ENCODE measurements at regions not wholly inside any gene's neighbourhood (a gene's known extent, or its start where the extent isn't known, plus 50 kb on each side); places are given as distances from the start of the nearest gene placed in this dataset.
"Not testable (repeated sequence)": the region's sequence is repeated elsewhere in the genome, so short reads cannot be mapped to it uniquely, and the experiment has no call there.

DNA sequence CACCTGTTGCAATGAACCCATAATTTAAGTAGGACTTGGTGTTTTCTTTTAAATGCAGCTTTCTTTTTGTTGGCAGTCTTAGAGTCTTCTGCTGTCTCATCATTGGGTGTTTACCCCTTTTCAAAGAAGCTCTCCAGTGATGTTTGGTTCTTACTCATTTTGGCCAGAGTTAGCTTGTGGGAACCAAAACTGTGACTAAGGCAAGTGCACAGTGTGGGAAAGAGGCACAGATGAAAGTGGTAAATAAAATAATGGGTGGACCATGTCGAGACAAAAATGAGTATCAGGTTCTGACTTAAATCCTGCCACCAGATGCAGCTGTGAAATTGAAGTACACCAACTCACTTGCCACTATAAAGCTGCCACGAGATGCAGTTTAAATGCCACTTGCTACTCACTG, 615.4 kb upstream of the MIS18BP1 start:
- intact Hi-C loops (cut with micrococcal nuclease): no loop called here

DNA sequence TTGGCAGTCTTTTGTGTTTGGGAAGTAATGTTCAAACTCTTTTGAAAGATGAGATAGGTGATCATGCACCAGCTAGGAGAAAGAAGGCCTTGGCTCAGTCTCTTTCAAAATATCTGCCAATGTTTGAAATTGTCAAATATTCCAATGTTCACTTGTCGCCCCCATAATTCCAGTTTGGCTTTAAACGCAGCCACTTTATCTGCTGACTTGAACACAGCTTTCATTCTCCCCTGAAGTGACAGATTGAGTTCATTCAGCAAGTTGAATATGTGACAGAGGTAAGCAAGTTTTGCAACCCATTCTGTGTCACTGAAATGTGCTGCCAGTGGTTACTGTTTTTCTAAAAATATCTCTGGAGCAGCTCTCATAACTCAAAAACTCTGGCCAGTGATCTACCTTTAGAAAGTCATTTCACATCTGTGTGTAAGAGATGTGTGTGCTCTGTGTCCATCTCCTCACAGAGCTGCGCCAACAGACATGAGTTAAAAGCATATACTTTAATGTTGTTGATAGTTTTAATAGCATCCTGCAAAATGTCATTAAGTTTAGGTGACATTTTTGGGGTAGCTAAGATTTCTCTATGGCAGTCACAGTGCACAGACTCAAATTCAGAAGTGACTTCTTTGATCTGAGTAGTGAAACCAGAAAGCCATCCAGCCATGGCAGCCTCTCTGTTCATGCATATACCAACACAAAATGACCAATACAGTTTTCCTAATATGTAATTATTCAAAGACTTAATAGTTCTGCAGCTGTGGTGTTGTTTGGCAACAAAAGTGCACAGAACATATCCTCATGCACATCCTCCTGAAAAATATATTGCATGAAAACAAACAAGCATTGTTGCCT, 614.3 kb upstream of the MIS18BP1 start:
- intact Hi-C loops (cut with micrococcal nuclease): no loop called here

DNA sequence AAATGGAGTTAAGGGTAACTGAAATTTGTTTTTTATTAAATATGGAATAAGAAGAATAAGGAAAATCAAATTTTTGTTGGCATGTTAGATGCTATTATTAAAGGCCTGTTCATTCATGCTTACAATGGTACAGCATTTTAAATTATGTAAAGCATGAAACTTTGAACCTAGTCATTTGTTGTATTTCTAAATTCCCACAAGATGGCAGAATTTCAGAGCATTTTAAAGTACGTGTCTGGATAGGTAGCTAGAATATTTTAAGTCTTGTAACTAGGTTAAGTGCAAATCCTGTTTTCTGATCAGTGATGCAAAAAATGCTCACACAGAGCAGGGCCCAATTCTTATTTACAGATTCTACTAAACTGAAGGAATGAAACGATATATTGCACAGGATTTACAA, 585.6 kb upstream of the MIS18BP1 start:
- intact Hi-C loops (cut with micrococcal nuclease): no loop called here

DNA sequence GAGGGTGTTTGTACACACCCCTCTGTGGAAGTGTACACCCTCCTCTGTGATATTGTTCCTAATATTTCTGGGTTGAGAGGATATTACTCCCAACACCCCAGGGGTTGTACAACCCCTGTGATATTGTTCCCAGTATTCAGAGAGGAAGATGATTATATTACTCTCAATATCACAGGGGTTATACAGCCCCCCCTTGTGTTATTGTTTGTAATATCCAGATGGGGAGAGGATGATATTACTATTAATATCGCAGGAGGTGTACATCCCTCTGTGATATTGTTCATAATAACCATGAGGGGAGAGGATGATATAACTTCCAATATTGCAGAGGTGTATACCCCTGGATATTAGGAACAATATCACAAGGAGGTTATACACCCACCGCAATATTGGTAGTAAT, 566.1 kb upstream of the MIS18BP1 start:
- intact Hi-C loops (cut with micrococcal nuclease): no loop called here

DNA sequence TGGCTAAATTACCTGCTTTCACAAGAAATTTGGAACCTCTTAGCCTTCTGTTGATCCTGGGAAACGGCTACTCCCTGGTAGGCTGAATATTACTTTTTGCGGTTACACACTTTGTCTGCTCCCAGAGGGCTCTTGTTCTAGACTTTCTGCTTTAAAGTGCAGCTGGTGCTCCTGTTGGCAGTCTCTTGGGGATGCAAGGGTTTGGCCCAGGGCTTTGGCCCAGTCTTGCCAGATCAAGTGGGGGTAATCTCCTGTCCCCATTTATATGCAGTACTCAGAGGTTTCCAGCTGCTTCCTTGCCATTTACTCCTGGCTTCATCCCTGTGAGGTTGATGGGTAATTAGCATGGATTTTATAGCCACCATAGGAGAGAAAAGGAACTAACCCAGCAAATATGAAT, 558.2 kb upstream of the MIS18BP1 start:
- intact Hi-C loops (cut with micrococcal nuclease): no loop called here

DNA sequence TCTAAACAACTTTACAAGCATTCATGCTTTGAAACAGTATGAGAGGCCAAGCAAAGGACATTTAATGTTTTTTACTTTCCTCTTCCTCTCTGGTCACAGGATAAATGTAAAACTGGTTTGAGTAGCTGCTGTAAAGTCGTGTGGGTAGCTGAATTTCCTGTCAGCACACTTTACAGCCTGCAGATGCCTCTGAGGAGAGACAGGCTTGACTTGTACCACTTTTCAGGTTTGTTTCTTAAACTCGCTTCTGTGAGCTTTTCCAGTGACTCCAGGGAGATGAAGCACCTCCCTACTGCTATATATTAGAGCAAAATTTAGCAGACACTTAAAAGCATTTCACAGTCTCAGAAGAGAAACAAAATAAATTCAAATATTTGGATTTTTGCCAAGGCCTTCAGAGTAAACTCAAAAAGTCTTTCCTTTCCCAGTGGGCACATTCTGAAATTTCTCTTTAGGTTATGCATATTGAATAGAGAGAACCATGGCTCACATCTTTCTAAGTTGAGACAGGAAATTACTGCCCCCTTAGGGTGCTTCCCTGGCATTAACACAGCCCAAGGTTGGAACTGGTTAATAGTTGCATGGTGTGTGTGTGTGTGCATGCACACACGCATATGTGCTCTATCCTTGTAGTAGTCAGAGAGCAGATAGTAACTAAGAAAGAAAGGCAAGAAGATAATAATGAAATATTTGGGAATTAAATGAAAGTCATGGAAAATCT, 557.3 kb upstream of the MIS18BP1 start:
- intact Hi-C loops (cut with micrococcal nuclease): no loop called here

DNA sequence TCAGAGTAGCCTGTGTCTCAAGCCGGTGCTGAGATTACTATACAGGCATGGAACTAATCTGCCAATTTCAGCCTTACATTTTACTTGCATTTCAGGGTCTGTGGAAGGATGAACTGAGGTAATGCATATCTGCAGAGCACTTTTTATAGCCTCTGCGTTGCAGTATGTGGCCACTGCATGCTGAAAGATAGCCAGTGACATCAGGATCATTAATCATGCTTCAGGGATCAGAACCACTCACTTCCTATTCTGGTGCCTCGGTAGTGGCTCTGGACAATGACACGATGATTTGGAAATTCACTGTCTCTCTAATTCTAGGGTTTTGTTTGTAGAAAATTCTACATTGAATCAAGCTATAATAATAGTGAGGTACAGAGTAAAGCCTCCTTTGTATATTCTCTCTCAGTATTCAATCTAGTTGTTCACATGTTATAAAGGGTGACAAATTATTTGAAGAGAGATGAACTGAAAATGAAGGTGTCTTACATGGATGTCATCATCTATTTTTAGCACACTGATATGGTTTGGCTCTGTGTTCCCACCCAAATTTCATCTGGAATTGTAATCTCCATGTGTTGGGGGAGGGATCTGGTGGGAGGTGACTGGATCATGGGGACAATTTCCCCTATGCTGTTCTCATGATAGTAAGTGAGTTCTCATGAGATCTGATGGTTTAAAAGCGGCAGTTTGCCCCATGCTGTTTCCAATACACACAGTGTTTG, 554.3 kb upstream of the MIS18BP1 start:
- intact Hi-C loops (cut with micrococcal nuclease): no loop called here

DNA sequence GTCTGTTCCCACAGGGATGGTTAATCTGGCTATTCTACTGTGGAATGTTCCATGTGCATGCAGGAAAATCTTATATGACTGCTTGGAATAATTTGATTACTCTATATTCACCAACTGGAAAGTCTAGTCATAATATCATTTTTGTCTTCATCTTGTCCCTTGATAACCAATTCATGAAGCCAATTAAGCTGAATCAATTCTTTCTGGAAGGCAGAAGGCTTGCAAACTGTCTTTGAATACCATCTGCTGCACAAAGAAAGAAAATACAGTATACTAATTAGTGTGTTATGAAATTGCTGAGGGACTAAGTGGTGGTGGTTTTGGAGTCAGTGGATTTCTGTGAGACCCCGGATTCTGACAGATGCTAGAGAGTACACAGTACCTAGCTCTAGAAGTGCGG, 546.5 kb upstream of the MIS18BP1 start:
- intact Hi-C loops (cut with micrococcal nuclease): no loop called here

DNA sequence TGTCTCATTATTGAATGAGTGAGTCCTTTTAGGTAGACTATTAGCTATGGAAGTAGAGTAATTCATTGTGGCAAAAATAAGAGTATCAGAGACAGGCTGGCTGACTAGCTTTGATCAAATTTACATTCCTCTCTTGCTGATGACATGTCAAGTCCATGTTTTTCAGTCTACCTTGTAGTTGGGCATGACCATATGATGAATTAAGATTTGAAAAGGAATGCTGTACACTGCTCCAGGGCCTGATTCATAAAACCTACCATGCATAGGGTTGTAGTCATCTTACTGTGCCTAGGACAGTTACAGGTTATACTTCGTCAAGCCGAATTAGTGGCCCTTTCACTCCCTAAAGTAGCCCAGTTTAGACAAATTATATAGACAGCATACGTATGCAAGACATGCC, 545.7 kb upstream of the MIS18BP1 start:
- intact Hi-C loops (cut with micrococcal nuclease): no loop called here

DNA sequence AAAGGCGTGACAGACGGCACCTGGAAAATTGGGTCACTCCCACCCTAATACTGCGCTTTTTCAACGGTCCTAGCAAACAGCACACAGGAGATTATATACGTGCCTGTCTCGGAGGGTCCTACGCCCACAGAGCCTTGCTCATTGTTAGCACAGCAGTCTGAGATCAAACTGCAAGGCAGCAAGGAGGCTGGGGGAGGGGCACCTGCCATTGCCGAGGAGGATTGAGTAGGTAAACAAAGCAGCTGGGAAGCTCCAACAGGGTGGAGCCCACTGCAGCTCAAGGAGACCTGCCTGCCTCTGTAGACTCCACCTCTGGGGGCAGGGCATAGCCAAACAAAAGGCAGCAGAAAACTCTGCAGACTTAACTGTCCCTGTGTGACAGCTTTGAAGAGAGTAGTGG, 543.0 kb upstream of the MIS18BP1 start:
- intact Hi-C loops (cut with micrococcal nuclease): not testable (repeated sequence)

DNA sequence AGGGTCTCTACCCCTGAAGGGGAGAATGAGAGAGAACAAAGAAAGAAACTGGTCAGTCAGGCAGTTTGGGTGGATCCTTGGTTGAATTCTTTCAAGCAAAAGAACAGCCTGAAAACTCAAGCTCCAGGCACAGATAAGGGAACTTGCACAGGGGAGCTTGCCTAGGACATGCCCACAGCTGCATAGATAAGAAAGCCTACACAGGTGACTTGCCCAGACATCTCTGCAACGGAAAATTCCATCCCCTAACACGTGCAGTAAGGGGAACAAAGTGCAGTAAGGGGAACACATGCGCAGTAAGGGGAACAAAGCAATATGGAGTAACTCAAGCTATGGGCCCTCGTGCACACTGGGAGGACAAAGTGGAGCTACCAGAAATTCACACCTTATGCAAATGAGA, 540.1 kb upstream of the MIS18BP1 start:
- intact Hi-C loops (cut with micrococcal nuclease): no loop called here

DNA sequence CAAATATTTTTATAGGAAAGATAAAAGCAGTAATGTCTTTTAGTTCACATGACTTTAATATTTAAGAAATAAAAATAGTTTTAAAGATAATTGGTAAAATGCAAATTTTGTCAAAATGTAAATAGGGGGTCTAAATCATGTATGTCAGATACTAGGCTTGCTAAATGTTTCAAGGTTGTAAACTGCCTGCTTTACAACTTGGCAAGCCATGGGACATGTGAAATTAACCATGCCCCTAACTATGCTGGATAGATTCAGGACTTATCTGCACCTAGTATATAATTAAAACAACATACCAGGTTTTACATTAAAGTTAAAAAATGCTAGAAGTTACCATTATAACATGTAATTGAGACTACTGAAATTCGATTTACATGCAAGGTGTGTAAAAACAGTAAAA, 537.3 kb upstream of the MIS18BP1 start:
- intact Hi-C loops (cut with micrococcal nuclease): no loop called here

DNA sequence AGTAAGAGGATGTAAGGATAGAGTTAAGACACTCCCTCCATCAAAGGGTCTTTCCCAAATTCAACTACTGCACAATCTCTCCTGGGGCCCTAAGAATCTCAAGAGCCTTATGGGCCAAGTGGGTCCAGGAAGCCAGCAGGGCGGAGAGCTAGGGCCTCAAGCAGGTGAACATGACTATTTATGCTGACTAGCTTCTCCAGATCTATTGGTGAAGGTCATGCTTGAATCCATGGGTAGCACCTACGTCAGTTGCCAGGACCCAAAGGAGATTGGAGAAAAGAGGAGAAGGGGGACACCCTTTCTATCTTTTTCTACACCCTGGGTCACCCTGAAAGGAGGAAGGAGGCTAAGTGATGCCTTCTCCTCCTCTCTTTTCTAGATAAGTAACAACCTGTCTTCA, 534.2 kb upstream of the MIS18BP1 start:
- intact Hi-C loops (cut with micrococcal nuclease): no loop called here

DNA sequence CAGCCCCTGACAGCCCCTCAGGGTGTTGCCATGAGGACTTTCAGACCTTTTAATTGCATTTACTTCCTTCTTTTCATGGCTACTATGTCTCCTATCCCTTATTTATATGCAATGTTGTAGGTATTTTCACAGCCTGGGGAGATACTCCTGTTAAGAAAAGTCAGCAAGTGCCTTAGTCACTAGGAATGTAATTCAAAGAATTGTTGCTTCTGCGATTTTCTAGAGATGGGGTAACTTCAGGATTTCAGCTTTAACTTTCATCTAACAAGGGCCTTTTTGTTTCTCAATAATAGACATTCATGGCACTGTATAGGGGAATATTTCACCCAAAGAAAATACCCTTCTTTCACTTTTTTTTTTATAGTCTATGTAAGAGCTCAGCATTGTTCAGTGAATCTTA, 533.3 kb upstream of the MIS18BP1 start:
- intact Hi-C loops (cut with micrococcal nuclease): no loop called here

DNA sequence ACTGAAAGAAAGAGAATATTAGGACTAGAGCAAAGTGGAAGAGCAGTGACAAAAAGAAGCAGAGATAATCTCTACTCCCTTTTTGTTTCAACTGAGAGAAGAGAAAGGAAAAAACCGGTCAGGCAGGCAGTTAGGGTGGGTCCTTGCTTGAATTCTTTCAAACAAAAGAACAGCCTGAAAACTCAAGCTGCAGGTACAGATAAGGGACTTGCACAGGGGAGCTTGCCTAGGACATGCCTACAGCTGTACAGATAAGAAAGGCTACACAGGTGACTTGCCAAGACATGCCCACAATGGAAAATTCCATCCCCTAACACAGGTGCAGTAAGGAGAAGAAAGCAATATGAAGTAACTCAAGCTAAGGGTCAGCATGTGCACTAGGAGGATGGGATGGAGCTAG, 532.2 kb upstream of the MIS18BP1 start:
- intact Hi-C loops (cut with micrococcal nuclease): no loop called here

DNA sequence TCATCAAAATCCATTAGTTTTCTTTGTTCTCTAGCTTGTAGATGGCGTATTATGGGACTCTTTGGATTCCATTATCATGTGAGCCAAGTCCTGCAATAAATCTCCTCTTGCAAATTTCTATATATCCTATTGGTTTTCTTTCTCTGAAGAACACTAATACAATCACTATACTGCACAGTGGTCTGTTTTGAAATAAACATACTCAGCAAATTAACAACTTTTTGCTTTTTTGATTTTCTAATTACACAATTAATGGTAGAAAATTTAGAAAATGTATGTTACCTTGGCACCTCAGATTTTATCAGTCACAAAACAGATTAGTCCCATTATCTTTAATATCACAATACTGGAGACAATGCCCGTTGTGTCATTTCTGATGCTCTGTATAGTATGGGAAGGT, 513.2 kb upstream of the MIS18BP1 start:
- intact Hi-C loops (cut with micrococcal nuclease): no loop called here

DNA sequence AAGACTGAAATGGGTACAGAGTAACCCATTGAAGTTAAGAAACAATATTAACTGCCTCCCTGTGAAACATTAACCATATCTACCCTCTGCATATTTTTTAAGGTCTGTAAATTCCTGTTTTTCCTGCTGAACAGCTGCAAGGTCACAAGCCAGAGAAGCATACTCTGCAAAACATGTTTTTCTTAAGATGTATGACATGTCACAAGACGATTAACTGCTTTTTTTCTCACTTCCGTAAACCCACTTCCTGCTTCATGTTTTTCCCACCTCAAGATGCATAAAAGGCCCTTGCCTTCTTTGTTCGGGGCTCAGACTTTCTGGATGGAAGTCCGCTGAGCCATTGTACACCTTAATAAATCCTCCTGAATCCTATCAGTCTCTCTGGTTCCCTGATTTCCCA, 504.7 kb upstream of the MIS18BP1 start:
- intact Hi-C loops (cut with micrococcal nuclease): no loop called here

DNA sequence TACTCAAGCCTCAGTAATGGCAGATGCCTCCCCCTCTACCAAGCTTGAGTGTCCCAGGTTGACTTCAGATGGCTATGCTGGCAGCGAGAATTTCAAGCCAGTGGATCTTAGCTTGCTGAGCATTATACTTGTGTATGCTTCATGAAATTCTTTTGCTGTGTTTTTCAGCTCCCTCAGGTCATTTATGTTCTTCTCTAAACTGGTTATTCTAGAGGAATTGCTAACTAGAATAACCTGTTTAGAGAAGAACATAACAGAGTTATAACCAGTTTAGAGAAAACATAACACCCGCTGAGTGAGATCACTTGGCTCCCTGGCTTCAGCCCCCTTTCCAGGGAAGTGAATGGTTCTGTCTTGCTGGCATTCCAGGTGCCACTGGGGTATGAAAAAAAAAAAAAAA, 503.4 kb upstream of the MIS18BP1 start:
- intact Hi-C loops (cut with micrococcal nuclease): not testable (repeated sequence)

DNA sequence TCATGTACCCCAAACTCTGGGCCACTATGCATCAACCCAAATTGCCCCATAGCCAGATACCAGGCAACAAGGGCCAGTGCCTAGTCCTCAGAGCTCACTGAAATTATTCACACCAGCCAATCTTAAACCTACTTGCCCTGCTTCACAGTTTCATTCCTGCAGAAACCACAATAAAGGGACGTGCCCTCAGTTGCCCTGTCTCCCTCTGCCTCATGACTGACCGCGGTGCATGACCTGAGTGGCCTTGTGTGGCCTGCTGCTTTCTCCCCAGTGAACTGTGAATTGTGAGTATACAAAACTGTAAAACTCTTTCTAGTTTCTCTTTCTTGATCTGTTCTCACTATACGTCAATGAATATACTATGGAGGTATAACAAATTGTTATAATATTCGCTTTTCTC, 490.9 kb upstream of the MIS18BP1 start:
- intact Hi-C loops (cut with micrococcal nuclease): no loop called here

DNA sequence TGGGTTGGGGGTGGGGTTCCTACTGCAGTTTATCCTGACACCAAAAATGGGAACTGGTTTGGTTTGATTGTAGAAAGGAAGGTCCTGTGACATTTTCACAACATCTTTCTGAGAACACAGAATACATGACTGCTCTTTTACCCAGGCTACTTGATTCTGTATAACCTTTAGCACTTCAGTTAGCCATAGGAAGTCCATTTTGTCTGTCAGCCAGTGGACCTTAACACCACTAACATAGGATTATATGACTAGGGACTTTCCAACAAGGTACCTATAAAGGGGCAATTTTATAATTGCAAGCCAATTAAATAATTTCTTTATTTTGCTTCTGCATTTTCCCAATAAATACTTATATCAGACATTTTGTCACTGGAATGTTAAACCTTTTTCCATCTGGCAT, 489.2 kb upstream of the MIS18BP1 start:
- intact Hi-C loops (cut with micrococcal nuclease): no loop called here

DNA sequence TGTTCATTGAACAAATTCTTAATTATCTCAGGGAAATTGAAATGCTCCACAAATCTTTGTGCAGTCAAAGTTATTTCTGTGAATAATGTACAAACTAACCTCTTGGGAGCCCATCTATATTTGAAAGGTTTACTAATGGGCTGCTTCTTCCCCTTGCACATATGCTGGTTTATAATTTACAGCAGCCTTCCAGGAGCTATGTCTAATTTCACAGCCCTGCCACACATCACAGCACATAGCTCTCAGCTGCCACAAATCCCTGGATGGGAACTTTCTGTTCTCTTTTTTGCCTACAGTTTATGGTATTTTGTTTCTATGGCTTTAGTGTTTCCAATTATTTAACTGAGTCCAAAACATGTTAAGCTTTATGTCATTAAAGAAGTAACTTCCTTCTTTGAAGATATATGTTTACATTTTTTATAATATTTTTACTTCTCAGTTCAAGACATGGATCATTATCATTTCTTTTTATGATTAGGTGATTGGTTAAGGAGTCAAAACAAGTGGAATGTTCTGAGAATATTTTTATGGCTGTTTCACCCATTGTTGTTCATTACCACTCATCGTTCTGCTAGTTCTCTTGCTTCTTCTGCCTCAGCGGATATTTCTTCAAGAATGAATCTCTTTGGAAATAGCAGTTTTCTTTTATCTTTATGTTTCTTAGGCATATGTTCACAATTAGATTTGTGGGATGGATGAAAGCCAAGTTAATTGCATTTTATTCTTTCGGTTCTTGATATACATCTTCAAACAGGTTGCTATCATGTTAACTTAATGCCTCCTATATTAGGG, 475.6 kb upstream of the MIS18BP1 start:
- intact Hi-C loops (cut with micrococcal nuclease): no loop called here

DNA sequence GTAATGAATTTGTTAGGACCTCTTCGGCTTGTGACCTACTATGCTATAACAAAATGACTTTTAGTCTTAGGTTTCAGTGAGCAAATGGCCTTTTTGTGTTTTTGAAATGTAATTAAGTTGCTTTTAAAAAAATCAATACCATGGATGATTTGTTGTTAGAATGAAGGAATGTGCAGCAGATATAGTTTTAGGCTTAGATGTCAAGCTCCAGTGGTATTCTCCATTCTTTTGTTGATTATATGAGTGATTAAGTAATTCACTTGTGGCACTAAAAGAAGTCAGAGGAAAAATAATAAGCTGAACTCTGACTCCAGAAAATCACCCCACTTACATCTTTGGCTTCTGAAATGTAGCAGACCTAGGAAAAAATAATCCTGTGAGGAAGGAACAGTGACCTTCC, 474.1 kb upstream of the MIS18BP1 start:
- intact Hi-C loops (cut with micrococcal nuclease): no loop called here

All from T-helper 1 cell treated with Interleukin-12 subunit alpha and Interleukin-12 subunit beta and Interleukin-4 antibody, amounts not matched to agents 30 ng/mL and 1 ng/mL, for 36 hours (primary cell).